Common myeloid progenitor, CD34-positive (primary cell): ENCODE measurements at regions not wholly inside any gene's neighbourhood (a gene's known extent, or its start where the extent isn't known, plus 50 kb on each side); places are given as distances from the start of the nearest gene placed in this dataset.

Experiments
- CTCF ChIA-PET: fragments of 350-600 bp; sonication (Branson Sonifier 250); formaldehyde crosslinking; loops from one replicate; lab custom pipeline; 2021; ENCODE audit warnings: antibody characterized with exemption; lab: Charles Lee
- POLR2A ChIA-PET: fragments of 350-600 bp; sonication (Branson Sonifier 250); formaldehyde crosslinking; loops from one replicate; lab custom pipeline; 2021; ENCODE audit warnings: antibody characterized with exemption; lab: Charles Lee
- DNase-seq, 3 donors: peaks; one replicate each; pipeline versions ENCODE4 v3.0.0 to v3.0.0-alpha.2; 2013
- H3K27ac ChIP-seq, 2 experiments: 1 replicate in 1 of 2; 2 replicates in 1 of 2; pipeline ENCODE4 v1.7.0; 2013; ENCODE audit warnings: inconsistent platforms in 2 of 2, low read length in 2 of 2, mild to moderate bottlenecking in 2 of 2, low read depth in 1 of 2, moderate library complexity in 1 of 2; ENCODE audit not compliant: severe bottlenecking in 2 of 2, insufficient read depth in 1 of 2, poor library complexity in 1 of 2
- H3K27me3 ChIP-seq, 5 experiments: replicated peaks in 2 of 5; 1 replicate in 3 of 5; 2 replicates in 2 of 5; pipeline versions ENCODE4 v1.6.1 to v1.7.0; 2013; ENCODE audit warnings: low read length in 4 of 5, mild to moderate bottlenecking in 2 of 5, moderate library complexity in 2 of 5, inconsistent platforms in 1 of 5; ENCODE audit not compliant: insufficient read depth in 5 of 5, control insufficient read depth in 4 of 5
- H3K36me3 ChIP-seq, 4 experiments: 1 replicate in 2 of 4; 2 replicates in 2 of 4; pipeline versions ENCODE4 v1.6.1 to v1.7.0; 2013; ENCODE audit warnings: low read length in 3 of 4, control low read depth in 1 of 4, mild to moderate bottlenecking in 1 of 4; ENCODE audit not compliant: control insufficient read depth in 4 of 4, insufficient read depth in 4 of 4
- H3K4me1 ChIP-seq, 4 experiments: 1 replicate in 3 of 4; 2 replicates in 1 of 4; pipeline versions ENCODE4 v1.6.1 to v1.7.1; 2013; ENCODE audit warnings: low read length in 3 of 4, mild to moderate bottlenecking in 3 of 4, control low read depth in 1 of 4, inconsistent platforms in 1 of 4, moderate library complexity in 1 of 4; ENCODE audit not compliant: control insufficient read depth in 4 of 4, insufficient read depth in 4 of 4; ENCODE audit errors: control extremely low read depth in 1 of 4
- H3K4me3 ChIP-seq, 7 experiments: 1 replicate in 4 of 7; 2 replicates in 3 of 7; pipeline versions ENCODE4 v1.5.1 to v1.7.0; 2013; ENCODE audit warnings: mild to moderate bottlenecking in 7 of 7, low read length in 6 of 7, moderate library complexity in 6 of 7, inconsistent platforms in 2 of 7, low read depth in 2 of 7, control low read depth in 1 of 7; ENCODE audit not compliant: insufficient read depth in 4 of 7, control insufficient read depth in 1 of 7; ENCODE audit errors: extremely low read depth in 1 of 7
- H3K9me3 ChIP-seq, 5 experiments: 1 replicate in 4 of 5; 2 replicates in 1 of 5; pipeline versions ENCODE4 v1.6.1 to v1.7.1; 2013; ENCODE audit warnings: low read length in 4 of 5, mild to moderate bottlenecking in 2 of 5, inconsistent platforms in 1 of 5, low read depth in 1 of 5, moderate library complexity in 1 of 5; ENCODE audit not compliant: control insufficient read depth in 4 of 5, insufficient read depth in 2 of 5; ENCODE audit errors: control extremely low read depth in 1 of 5
- WGBS: methylation state at CpG from one replicate; pipeline ENCODE4 v1.1.5; 2013; ENCODE audit not compliant: insufficient coverage; 5-methylcytosine and 5-hydroxymethylcytosine counted together

GRCh38 chrX:147119088-147119487 is 304.5 kb upstream of the CXorf51A start:
- no peaks in the 10 kb centered on the region for H3K9me3 ChIP-seq
- DNase-seq = no peak
- CTCF ChIA-PET = no interaction called here
- no peaks in the 10 kb centered on the region for H3K4me1 ChIP-seq
- POLR2A ChIA-PET = no interaction called here
- H3K27ac ChIP-seq = no peak overlapping the region
- no peaks in the 10 kb centered on the region for H3K27me3 ChIP-seq
- H3K36me3 ChIP-seq = no peaks in the 10 kb centered on the region
- WGBS = no CpG with 5 or more reads among the region's 2 CpGs
- no peak overlapping the region for H3K4me3 ChIP-seq

DNA sequence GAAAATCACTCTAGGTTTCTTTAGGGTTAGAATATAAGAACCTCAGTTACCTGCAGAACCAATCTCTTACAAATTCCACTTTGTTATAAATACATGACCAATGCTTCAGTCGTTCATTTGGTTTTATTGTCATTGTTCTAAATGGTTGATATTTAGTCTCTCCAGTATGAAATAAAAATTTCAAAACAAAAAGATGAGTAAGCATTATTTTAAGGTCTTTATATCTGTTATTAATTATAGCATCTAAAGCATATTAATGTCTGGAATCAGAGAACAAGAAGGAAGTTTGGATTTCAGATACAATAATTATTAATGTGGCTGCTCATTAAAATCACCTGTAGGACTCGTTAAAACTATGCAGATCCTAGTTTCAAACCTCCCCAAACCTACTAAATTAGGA is 265.4 kb upstream of the CXorf51A start:
- POLR2A ChIA-PET = no interaction called here
- no peaks in the 10 kb centered on the region for H3K9me3 ChIP-seq
- WGBS = 86% methylated on average over 1 of the region's 2 CpGs
- no peaks in the 10 kb centered on the region for H3K4me1 ChIP-seq
- no peak overlapping the region for H3K4me3 ChIP-seq
- no peak for DNase-seq
- no peak overlapping the region for H3K27ac ChIP-seq
- CTCF ChIA-PET = no interaction called here
- no peaks in the 10 kb centered on the region for H3K36me3 ChIP-seq
- H3K27me3 ChIP-seq = no peaks in the 10 kb centered on the region

DNA sequence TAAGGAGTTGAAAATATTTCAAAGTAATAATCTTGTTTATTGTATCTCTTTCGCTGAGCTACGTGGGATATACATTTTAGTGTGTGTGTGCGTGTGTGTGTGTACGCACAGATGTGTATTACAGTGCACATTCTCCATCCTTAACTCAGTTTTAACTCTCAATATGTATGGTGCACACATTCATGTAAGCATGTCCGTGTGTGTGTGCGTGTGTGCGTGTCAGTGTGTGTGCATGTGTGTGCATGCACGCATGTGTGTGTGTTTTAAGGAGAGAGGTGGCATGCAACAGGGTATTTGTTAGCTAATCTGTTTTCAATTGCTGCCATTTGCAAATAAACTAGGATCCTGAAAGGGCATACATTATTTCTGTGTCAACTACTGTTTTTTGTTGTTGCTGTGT is 264.9 kb upstream of the CXorf51A start:
- Histone ChIP-seq H3K27ac (no peak overlapping the region), H3K36me3 (no peaks in the 10 kb centered on the region), H3K27me3 (no peaks in the 10 kb centered on the region), H3K4me1 (no peaks in the 10 kb centered on the region), H3K4me3 (no peak overlapping the region), H3K9me3 (no peaks in the 10 kb centered on the region)
- no peak for DNase-seq
- ChIA-PET CTCF (no interaction called here), POLR2A (no interaction called here)
- no CpG with 5 or more reads among the region's 8 CpGs for WGBS

DNA sequence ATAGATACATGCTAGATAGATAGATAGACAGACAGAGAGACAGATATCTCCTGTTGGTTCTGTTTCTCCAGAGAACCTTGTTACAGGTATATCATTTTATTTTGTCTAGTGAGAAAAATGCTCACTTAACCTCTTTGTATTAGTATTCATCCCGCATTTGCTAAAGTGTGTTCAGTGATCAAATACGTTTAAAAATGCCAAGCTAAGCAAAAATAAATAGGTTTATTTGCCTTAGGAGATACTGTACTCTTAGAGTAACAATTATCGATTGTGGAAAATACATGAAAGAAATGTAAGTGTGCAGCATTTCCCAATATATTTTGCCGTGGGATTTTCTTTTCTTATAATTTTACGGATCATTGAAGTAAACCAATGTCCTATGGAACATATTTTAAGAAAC is 262.9 kb upstream of the CXorf51A start:
- Histone ChIP-seq H3K27ac (no peak overlapping the region), H3K4me1 (peaks cover 0 to 4% (median 0%) of the 10 kb centered on the region in 4 experiments), H3K4me3 (no peak overlapping the region), H3K27me3 (no peaks in the 10 kb centered on the region), H3K9me3 (no peaks in the 10 kb centered on the region), H3K36me3 (no peaks in the 10 kb centered on the region)
- no CpG with 5 or more reads among the region's 5 CpGs for WGBS
- ChIA-PET CTCF (no interaction called here), POLR2A (no interaction called here)
- DNase-seq = no peak

DNA sequence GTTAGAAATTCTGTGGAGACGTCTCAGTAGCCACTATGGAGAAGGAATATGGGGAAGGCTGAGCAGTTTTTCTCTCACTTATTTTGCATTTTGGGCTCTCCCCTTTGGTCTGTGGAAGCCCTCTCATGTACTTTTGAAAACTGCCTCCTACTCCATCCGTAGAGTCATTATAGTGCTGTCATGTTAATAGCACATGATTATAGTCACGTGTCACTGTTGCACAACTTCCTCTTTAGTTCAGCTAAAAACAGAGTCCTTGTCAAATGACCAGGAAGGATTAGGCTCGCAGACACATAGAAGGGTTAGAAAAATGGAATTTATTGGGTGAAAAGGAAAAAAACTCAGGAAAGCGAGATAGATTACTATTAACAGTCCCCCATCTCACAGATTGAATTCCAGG is 258.2 kb upstream of the CXorf51A start:
- 60% methylated on average over 1 of the region's 5 CpGs for WGBS
- H3K36me3 ChIP-seq = no peaks in the 10 kb centered on the region
- no peaks in the 10 kb centered on the region for H3K27me3 ChIP-seq
- CTCF ChIA-PET = no interaction called here
- H3K4me3 ChIP-seq = no peak overlapping the region
- no peaks in the 10 kb centered on the region for H3K9me3 ChIP-seq
- peak in 2 of 3 donors; percentile 17 to 44 for DNase-seq
- POLR2A ChIA-PET = no interaction called here
- no peak overlapping the region for H3K27ac ChIP-seq
- H3K4me1 ChIP-seq = peaks cover 0 to 4% (median 0%) of the 10 kb centered on the region in 4 experiments

GRCh38 chrX:147069926-147070325 is 255.4 kb upstream of the CXorf51A start:
- peaks cover 0 to 4% (median 0%) of the 10 kb centered on the region in 4 experiments for H3K4me1 ChIP-seq
- ChIA-PET CTCF (no interaction called here), POLR2A (no interaction called here)
- no peaks in the 10 kb centered on the region for H3K27me3 ChIP-seq
- H3K27ac ChIP-seq = no peak overlapping the region
- no peak overlapping the region for H3K4me3 ChIP-seq
- no peaks in the 10 kb centered on the region for H3K36me3 ChIP-seq
- H3K9me3 ChIP-seq = no peaks in the 10 kb centered on the region
- WGBS = no CpG with 5 or more reads among the region's 2 CpGs
- DNase-seq = peak in 2 of 3 donors; percentile 1 to 15
